Ovary (tissue), 7 donors: ENCODE measurements at regions not wholly inside any gene's neighbourhood (a gene's known extent, or its start where the extent isn't known, plus 50 kb on each side); places are given as distances from the start of the nearest gene placed in this dataset.

Source experiments
- DNase-seq, 5 donors: peaks; one replicate each; pipeline ENCODE4 v3.0.0-alpha.2; 2019 to 2020
- H3K27ac ChIP-seq, 2 donors: fragments of 200-600 bp; one replicate each; pipeline versions ENCODE4 v1.5.1 to v1.8.0; 2019 to 2022
- H3K27me3 ChIP-seq: fragments of 200-600 bp; one replicate; pipeline ENCODE4 v1.8.0; 2022
- H3K36me3 ChIP-seq: fragments of 200-600 bp; sonication (generic); one replicate; pipeline ENCODE4 v1.5.1; 2019
- H3K4me1 ChIP-seq: one replicate; pipeline ENCODE4 v1.8.1; 2013; ENCODE audit warnings: mild to moderate bottlenecking, moderate library complexity; ENCODE audit not compliant: insufficient read depth
- H3K4me3 ChIP-seq: fragments of 200-600 bp; sonication (generic); one replicate; pipeline ENCODE4 v1.5.1; 2017
- H3K9me3 ChIP-seq, 2 donors: fragments of 200-600 bp in 1 of 2; sonication (generic) in 1 of 2; one replicate each; pipeline versions ENCODE4 v1.5.1 to v1.8.1; 2013 to 2019; ENCODE audit warnings: mild to moderate bottlenecking in 1 of 2, moderate library complexity in 1 of 2
- CTCF ChIP-seq, 3 donors: fragments of 450-650 bp in 2 of 3; fragments of 200-600 bp in 1 of 3; IDR thresholded peaks; one replicate each; pipeline versions ENCODE4 v1.5.1 to v1.8.0; 2016 to 2022; ENCODE audit warnings: antibody characterized with exemption in 3 of 3, mild to moderate bottlenecking in 1 of 3
- EP300 ChIP-seq: sonication (generic); formaldehyde crosslinking; IDR thresholded peaks from one replicate; pipeline ENCODE4 v1.6.1; 2017; ENCODE audit warnings: antibody characterized with exemption
- POLR2A ChIP-seq: fragments of 450-650 bp; IDR thresholded peaks from one replicate; pipeline ENCODE4 v1.6.1; 2017; ENCODE audit warnings: antibody characterized with exemption, mild to moderate bottlenecking, moderate library complexity
- WGBS, 3 donors: extraction: QIAGEN DNeasy Blood & Tissue Kit in 1 of 3; methylation state at CpG; one replicate each; pipeline versions ENCODE4 v1.1.5 to v1.1.7; 2013 to 2017; 5-methylcytosine and 5-hydroxymethylcytosine counted together
- intact Hi-C, 4 donors: fragments of 100-400 bp; cut with DNase I; formaldehyde crosslinking; loops; one replicate each; pipeline versions ENCODE4 v1.11.0 to v1.15.1; 2022 to 2023
- donor health status: DM: no; HTN: no; CAD: no; lungs with moderate emphysema.
- donor health status: DM: no; HTN: no; CAD: no.
- donor health status: Bipolar disorder and iron deficiency.
- donor health status: DM: no; HTN: no; CAD: no.
- donor health status: DM: yes; HTN: yes; CAD: no.

DNA sequence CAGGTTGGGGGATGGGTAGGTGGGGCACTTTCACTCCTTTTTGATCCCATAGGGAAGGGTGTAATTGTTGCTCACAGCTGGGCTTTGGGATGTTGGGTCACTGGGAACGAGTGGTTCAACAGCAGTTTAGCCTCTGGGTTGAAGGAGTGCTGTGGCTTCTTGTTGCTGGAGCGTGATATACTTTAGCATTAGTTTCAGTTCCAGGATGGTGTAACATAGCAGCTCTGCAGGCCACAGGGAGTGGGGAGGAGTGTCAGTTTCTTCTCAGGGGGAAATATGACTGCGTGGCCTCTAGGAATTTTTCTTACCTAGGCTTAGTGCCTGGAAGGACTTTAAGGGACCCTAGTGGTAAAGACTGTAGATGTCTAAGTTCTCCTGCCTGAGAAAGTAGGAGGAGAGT is 1105.3 kb upstream of the TMPRSS15 start:
- Histone ChIP-seq H3K9me3 (no peaks in the 10 kb centered on the region), H3K36me3 (no peaks in the 10 kb centered on the region), H3K27ac (no peak overlapping the region), H3K27me3 (no peaks in the 10 kb centered on the region), H3K4me3 (no peak overlapping the region), H3K4me1 (no peaks in the 10 kb centered on the region)
- intact Hi-C loops: no loop called here
- no peak for TF ChIP-seq CTCF (IDR thresholded peaks at IDR 0.05)
- no peak for TF ChIP-seq POLR2A
- no peak for TF ChIP-seq EP300
- 73 to 85% (median 84%) methylated on average over 3 of the region's 3 CpGs for WGBS, 3 donors
- DNase-seq: no peak

- 80 to 94% (median 94%) methylated on average over 4 of the region's 4 CpGs for whole genome bisulfite sequencing, 3 donors
- intact Hi-C loops: no loop called here
- H3K27me3 ChIP-seq: no peaks in the 10 kb centered on the region
- no peaks in the 10 kb centered on the region for H3K9me3 ChIP-seq
- no peak for DNase-seq
- H3K36me3 ChIP-seq: no peaks in the 10 kb centered on the region
- H3K4me3 ChIP-seq: no peak overlapping the region
- no peak overlapping the region for H3K27ac ChIP-seq
- TF ChIP-seq EP300 (no peak), POLR2A (no peak), CTCF (IDR thresholded peaks at IDR 0.05) (no peak)
- no peaks in the 10 kb centered on the region for H3K4me1 ChIP-seq
Measured at GRCh38 chr21:19510057-19510456, 1106.5 kb upstream of the TMPRSS15 start.

DNA sequence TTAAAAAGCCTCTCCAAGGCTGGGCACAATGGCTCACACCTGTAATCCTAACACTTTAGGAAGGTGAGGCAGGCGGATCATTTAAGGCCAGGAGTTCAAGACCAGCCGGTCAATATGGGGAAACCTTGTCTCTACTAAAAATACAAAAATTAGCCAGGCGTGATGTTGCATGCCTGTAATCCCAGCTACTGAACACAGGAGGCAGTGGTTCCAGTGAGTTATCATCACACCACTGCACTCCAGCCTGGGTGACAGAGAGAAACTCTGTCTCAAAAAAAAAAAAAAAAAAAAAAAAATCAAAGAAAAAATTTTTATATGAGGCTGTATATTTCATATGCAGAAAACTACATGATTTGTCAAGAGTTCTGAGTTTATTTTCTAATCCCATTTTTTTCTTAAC is 1107.1 kb upstream of the TMPRSS15 start:
- Histone ChIP-seq H3K36me3 (no peaks in the 10 kb centered on the region), H3K9me3 (no peaks in the 10 kb centered on the region), H3K4me3 (no peak overlapping the region), H3K4me1 (no peaks in the 10 kb centered on the region), H3K27ac (no peak overlapping the region), H3K27me3 (no peaks in the 10 kb centered on the region)
- TF ChIP-seq EP300 (no peak), POLR2A (no peak), CTCF (IDR thresholded peaks at IDR 0.05) (no peak)
- 90 to 93% (median 91%) methylated on average over 3 of the region's 3 CpGs for WGBS, 3 donors
- no peak for DNase-seq
- intact Hi-C loops: no loop called here

- 81 to 84% (median 82%) methylated on average over 1 of the region's 1 CpG for WGBS, 3 donors
- no peaks in the 10 kb centered on the region for H3K27me3 ChIP-seq
- H3K4me3 ChIP-seq: no peak overlapping the region
- DNase-seq: no peak
- H3K27ac ChIP-seq: no peak overlapping the region
- intact Hi-C loops: no loop called here
- TF ChIP-seq CTCF (IDR thresholded peaks at IDR 0.05): no peak
- TF ChIP-seq POLR2A: no peak
- no peak for TF ChIP-seq EP300
- H3K9me3 ChIP-seq: no peaks in the 10 kb centered on the region
- no peaks in the 10 kb centered on the region for H3K4me1 ChIP-seq
- no peaks in the 10 kb centered on the region for H3K36me3 ChIP-seq
Measured at GRCh38 chr21:19522381-19522780, 1118.8 kb upstream of the TMPRSS15 start.

GRCh38 chr21:19523061-19523460 is 1119.5 kb upstream of the TMPRSS15 start:
- H3K27ac ChIP-seq: no peak overlapping the region
- H3K36me3 ChIP-seq: no peaks in the 10 kb centered on the region
- no peak for TF ChIP-seq CTCF (IDR thresholded peaks at IDR 0.05)
- TF ChIP-seq EP300: no peak
- TF ChIP-seq POLR2A: no peak
- H3K27me3 ChIP-seq: no peaks in the 10 kb centered on the region
- no peaks in the 10 kb centered on the region for H3K9me3 ChIP-seq
- intact Hi-C loops: no loop called here
- 16 to 49% (median 19%) methylated on average over 1 of the region's 1 CpG for WGBS, 3 donors
- H3K4me3 ChIP-seq: no peak overlapping the region
- no peaks in the 10 kb centered on the region for H3K4me1 ChIP-seq
- no peak for DNase-seq
